ENCODE measurements at regions not wholly inside any gene's neighbourhood (a gene's known extent, or its start where the extent isn't known, plus 50 kb on each side); places are given as distances from the start of the nearest gene placed in this dataset.

GRCh38 chr2:236895497-236895896 lies 190.2 kb upstream of the COPS8 start:
- TF ChIP-seq POLR2A (IDR thresholded peaks at IDR 0.05; ENCODE audit: low read depth, low read length) = no peak
- no peak for TF ChIP-seq TAF1 (IDR thresholded peaks at IDR 0.05; ENCODE audit: low read depth, low read length)
- no peak for TF ChIP-seq POLR2AphosphoS5 (IDR thresholded peaks at IDR 0.05; ENCODE audit: low read depth, low read length)
- TF ChIP-seq PAX5 (IDR thresholded peaks at IDR 0.05; ENCODE audit: insufficient read depth, low read length, severe bottlenecking) = no peak
- no peak for TF ChIP-seq POU2F2 (IDR thresholded peaks at IDR 0.05; ENCODE audit: low read depth, low read length)
- no peak for TF ChIP-seq SPI1 (IDR thresholded peaks at IDR 0.05; ENCODE audit: low read depth, low read length)
